Ovary (tissue), 7 donors: ENCODE measurements at regions not wholly inside any gene's neighbourhood (a gene's known extent, or its start where the extent isn't known, plus 50 kb on each side); places are given as distances from the start of the nearest gene placed in this dataset.

Source experiments
- DNase-seq, 5 donors: peaks; one replicate each; pipeline ENCODE4 v3.0.0-alpha.2; 2019 to 2020
- H3K27ac ChIP-seq, 2 donors: fragments of 200-600 bp; one replicate each; pipeline versions ENCODE4 v1.5.1 to v1.8.0; 2019 to 2022
- H3K27me3 ChIP-seq: fragments of 200-600 bp; one replicate; pipeline ENCODE4 v1.8.0; 2022
- H3K36me3 ChIP-seq: fragments of 200-600 bp; sonication (generic); one replicate; pipeline ENCODE4 v1.5.1; 2019
- H3K4me1 ChIP-seq: one replicate; pipeline ENCODE4 v1.8.1; 2013; ENCODE audit warnings: mild to moderate bottlenecking, moderate library complexity; ENCODE audit not compliant: insufficient read depth
- H3K4me3 ChIP-seq: fragments of 200-600 bp; sonication (generic); one replicate; pipeline ENCODE4 v1.5.1; 2017
- H3K9me3 ChIP-seq, 2 donors: fragments of 200-600 bp in 1 of 2; sonication (generic) in 1 of 2; one replicate each; pipeline versions ENCODE4 v1.5.1 to v1.8.1; 2013 to 2019; ENCODE audit warnings: mild to moderate bottlenecking in 1 of 2, moderate library complexity in 1 of 2
- CTCF ChIP-seq, 3 donors: fragments of 450-650 bp in 2 of 3; fragments of 200-600 bp in 1 of 3; IDR thresholded peaks; one replicate each; pipeline versions ENCODE4 v1.5.1 to v1.8.0; 2016 to 2022; ENCODE audit warnings: antibody characterized with exemption in 3 of 3, mild to moderate bottlenecking in 1 of 3
- EP300 ChIP-seq: sonication (generic); formaldehyde crosslinking; IDR thresholded peaks from one replicate; pipeline ENCODE4 v1.6.1; 2017; ENCODE audit warnings: antibody characterized with exemption
- POLR2A ChIP-seq: fragments of 450-650 bp; IDR thresholded peaks from one replicate; pipeline ENCODE4 v1.6.1; 2017; ENCODE audit warnings: antibody characterized with exemption, mild to moderate bottlenecking, moderate library complexity
- WGBS, 3 donors: extraction: QIAGEN DNeasy Blood & Tissue Kit in 1 of 3; methylation state at CpG; one replicate each; pipeline versions ENCODE4 v1.1.5 to v1.1.7; 2013 to 2017; 5-methylcytosine and 5-hydroxymethylcytosine counted together
- intact Hi-C, 4 donors: fragments of 100-400 bp; cut with DNase I; formaldehyde crosslinking; loops; one replicate each; pipeline versions ENCODE4 v1.11.0 to v1.15.1; 2022 to 2023
- donor health status: DM: no; HTN: no; CAD: no; lungs with moderate emphysema.
- donor health status: DM: no; HTN: no; CAD: no.
- donor health status: Bipolar disorder and iron deficiency.
- donor health status: DM: no; HTN: no; CAD: no.
- donor health status: DM: yes; HTN: yes; CAD: no.

- no peak for DNase-seq
- no peak for TF ChIP-seq POLR2A
- TF ChIP-seq CTCF (IDR thresholded peaks at IDR 0.05), result no peak
- no peak for TF ChIP-seq EP300
- no peak overlapping the region for H3K27ac ChIP-seq
- H3K4me3 ChIP-seq, result no peak overlapping the region
- H3K9me3 ChIP-seq, result no peaks in the 10 kb centered on the region
- H3K4me1 ChIP-seq, result no peaks in the 10 kb centered on the region
- H3K36me3 ChIP-seq, result no peaks in the 10 kb centered on the region
- intact Hi-C loops, result no loop called here
- 41 to 56% (median 43%) methylated on average over 2 of the region's 2 CpGs for WGBS, 3 donors
- no peaks in the 10 kb centered on the region for H3K27me3 ChIP-seq
Measured at GRCh38 chr12:125696054-125696453, 630.8 kb downstream of the AACS start.

- intact Hi-C loops, result no loop called here
- 79 to 91% (median 81%) methylated on average over 3 of the region's 3 CpGs for WGBS, 3 donors
- Histone ChIP-seq H3K4me1 (no peaks in the 10 kb centered on the region), H3K9me3 (no peaks in the 10 kb centered on the region), H3K27ac (no peak overlapping the region), H3K27me3 (no peaks in the 10 kb centered on the region), H3K4me3 (no peak overlapping the region), H3K36me3 (no peaks in the 10 kb centered on the region)
- no peak for DNase-seq
- no peak for TF ChIP-seq CTCF (IDR thresholded peaks at IDR 0.05)
- TF ChIP-seq EP300, result no peak
- TF ChIP-seq POLR2A, result no peak
Measured at GRCh38 chr12:125704803-125705202, 639.6 kb downstream of the AACS start.

GRCh38 chr12:125720961-125721360 is 655.7 kb downstream of the AACS start:
- 76 to 82% (median 82%) methylated on average over 10 of the region's 10 CpGs for WGBS, 3 donors
- H3K36me3 ChIP-seq, result no peaks in the 10 kb centered on the region
- intact Hi-C loops, result no loop called here

GRCh38 chr12:125734137-125734536 is 668.9 kb downstream of the AACS start:
- H3K4me1 ChIP-seq, result no peaks in the 10 kb centered on the region
- no peaks in the 10 kb centered on the region for H3K9me3 ChIP-seq
- intact Hi-C loops, result no loop called here
- no peak for TF ChIP-seq POLR2A
- no peak for TF ChIP-seq EP300
- TF ChIP-seq CTCF (IDR thresholded peaks at IDR 0.05), result no peak
- no peak for DNase-seq
- H3K27me3 ChIP-seq, result no peaks in the 10 kb centered on the region
- H3K27ac ChIP-seq, result no peak overlapping the region
- no peaks in the 10 kb centered on the region for H3K36me3 ChIP-seq
- H3K4me3 ChIP-seq, result no peak overlapping the region
- WGBS, 3 donors, result 33 to 60% (median 49%) methylated on average over 1 of the region's 1 CpG

More at GRCh38 chr12:125720961-125721360, 655.7 kb downstream of the AACS start:
- H3K4me1 ChIP-seq, result no peaks in the 10 kb centered on the region
- no peak overlapping the region for H3K4me3 ChIP-seq
- H3K27me3 ChIP-seq, result no peaks in the 10 kb centered on the region
- no peaks in the 10 kb centered on the region for H3K9me3 ChIP-seq
- DNase-seq, result no peak
- H3K27ac ChIP-seq, result no peak overlapping the region
- TF ChIP-seq EP300 (no peak), POLR2A (no peak), CTCF (IDR thresholded peaks at IDR 0.05) (no peak)

- TF ChIP-seq POLR2A (no peak), EP300 (no peak), CTCF (IDR thresholded peaks at IDR 0.05) (no peak)
- WGBS, 3 donors, result 87 to 100% (median 96%) methylated on average over 1 of the region's 1 CpG
- no peaks in the 10 kb centered on the region for H3K36me3 ChIP-seq
- no peak overlapping the region for H3K27ac ChIP-seq
- DNase-seq, result no peak
- no peaks in the 10 kb centered on the region for H3K4me1 ChIP-seq
- H3K27me3 ChIP-seq, result no peaks in the 10 kb centered on the region
- H3K4me3 ChIP-seq, result no peak overlapping the region
- intact Hi-C loops, result no loop called here
- H3K9me3 ChIP-seq, result no peaks in the 10 kb centered on the region
Measured at GRCh38 chr12:125738211-125738610, 673.0 kb downstream of the AACS start.
